ELF-1 (cell line): ENCODE measurements at regions not wholly inside any gene's neighbourhood (a gene's known extent, or its start where the extent isn't known, plus 50 kb on each side); places are given as distances from the start of the nearest gene placed in this dataset.

ENCODE experiments used
- DNase-seq: peaks from one replicate; pipeline ENCODE4 v3.0.0-alpha.2; 2016; ENCODE audit warnings: low read depth, low spot score

- DNase-seq, result no peak
Observed at GRCh38 chr13:89786531-89786930, 1561.0 kb upstream of the MIR17HG start.

- DNase-seq, result no peak
Observed at GRCh38 chr13:89790696-89791095, 1556.8 kb upstream of the MIR17HG start.

GRCh38 chr13:89791971-89792630 lies 1555.4 kb upstream of the MIR17HG start:
- no peak for DNase-seq

- no peak for DNase-seq
Observed at GRCh38 chr13:89796196-89796595, 1551.3 kb upstream of the MIR17HG start.

- DNase-seq, result no peak
Observed at GRCh38 chr13:89803839-89804238, 1543.6 kb upstream of the MIR17HG start.

- no peak for DNase-seq
Observed at GRCh38 chr13:89806594-89806993, 1540.9 kb upstream of the MIR17HG start.

GRCh38 chr13:89812856-89813255 lies 1534.6 kb upstream of the MIR17HG start:
- no peak for DNase-seq

GRCh38 chr13:89816404-89816803 lies 1531.1 kb upstream of the MIR17HG start:
- DNase-seq, result no peak

GRCh38 chr13:89822467-89822866 lies 1525.0 kb upstream of the MIR17HG start:
- no peak for DNase-seq

- DNase-seq, result no peak
Observed at GRCh38 chr13:89827552-89827951, 1519.9 kb upstream of the MIR17HG start.

GRCh38 chr13:89828506-89828905 lies 1519.0 kb upstream of the MIR17HG start:
- no peak for DNase-seq

GRCh38 chr13:89831157-89831556 lies 1516.3 kb upstream of the MIR17HG start:
- no peak for DNase-seq

- no peak for DNase-seq
Observed at GRCh38 chr13:89832827-89833226, 1514.7 kb upstream of the MIR17HG start.

GRCh38 chr13:89843621-89844020 lies 1503.9 kb upstream of the MIR17HG start:
- DNase-seq, result no peak

- DNase-seq, result no peak
Observed at GRCh38 chr13:89845874-89846273, 1501.6 kb upstream of the MIR17HG start.

- no peak for DNase-seq
Observed at GRCh38 chr13:89846926-89847585, 1500.4 kb upstream of the MIR17HG start.

- no peak for DNase-seq
Observed at GRCh38 chr13:89852570-89852969, 1494.9 kb upstream of the MIR17HG start.

- no peak for DNase-seq
Observed at GRCh38 chr13:89856512-89856911, 1491.0 kb upstream of the MIR17HG start.

GRCh38 chr13:89857502-89857901 lies 1490.0 kb upstream of the MIR17HG start:
- DNase-seq, result no peak

GRCh38 chr13:89862011-89862690 lies 1485.3 kb upstream of the MIR17HG start:
- no peak for DNase-seq

- DNase-seq, result no peak
Observed at GRCh38 chr13:89862691-89863036, 1484.8 kb upstream of the MIR17HG start.

- no peak for DNase-seq
Observed at GRCh38 chr13:89865164-89866064, 1482.1 kb upstream of the MIR17HG start.
